Keratinocyte (primary cell): ENCODE measurements at regions not wholly inside any gene's neighbourhood (a gene's known extent, or its start where the extent isn't known, plus 50 kb on each side); places are given as distances from the start of the nearest gene placed in this dataset.

Experiments used
- DNase-seq: peaks from one replicate; pipeline ENCODE4 v3.0.0-alpha.2; 2011; ENCODE audit warnings: low read depth, missing footprints, low spot score
- FAIRE-seq: peaks from 2 replicates; lab custom pipeline; 2011; peaks lifted over from hg19 to GRCh38; lab: Jason Lieb, UNC
- H2AFZ ChIP-seq: 2 replicates; pipeline ENCODE4 v1.6.0; 2012; ENCODE audit warnings: low read length, control low read depth, inconsistent platforms; ENCODE audit not compliant: control insufficient read depth
- H3K27ac ChIP-seq: 2 replicates; pipeline ENCODE4 v1.5.1; 2011; ENCODE audit warnings: low read length; ENCODE audit not compliant: control insufficient read depth, insufficient read depth
- H3K27me3 ChIP-seq: 3 replicates; pipeline ENCODE4 v1.6.0; 2011; ENCODE audit warnings: low read length; ENCODE audit not compliant: control insufficient read depth, insufficient read depth; ENCODE audit errors: extremely low read depth
- H3K36me3 ChIP-seq, 2 experiments: 2 replicates in 1 of 2; 3 replicates in 1 of 2; pipeline ENCODE4 v1.5.1; 2011; ENCODE audit warnings: low read length in 2 of 2, mild to moderate bottlenecking in 1 of 2; ENCODE audit not compliant: control insufficient read depth in 2 of 2, insufficient read depth in 2 of 2; ENCODE audit errors: extremely low read depth in 1 of 2
- H3K4me1 ChIP-seq: 3 replicates; pipeline ENCODE4 v1.5.1; 2011; ENCODE audit warnings: low read length; ENCODE audit not compliant: control insufficient read depth, insufficient read depth; ENCODE audit errors: extremely low read depth
- H3K4me2 ChIP-seq: 3 replicates; pipeline ENCODE4 v1.6.0; 2011; ENCODE audit warnings: low read depth, low read length; ENCODE audit not compliant: control insufficient read depth, insufficient read depth; ENCODE audit errors: extremely low read depth
- H3K4me3 ChIP-seq, 3 experiments: fragments of 200-600 bp in 1 of 3; sonication (generic) in 1 of 3; 2 replicates in 2 of 3; 3 replicates in 1 of 3; pipeline ENCODE4 v1.5.1; 2011 to 2016; ENCODE audit warnings: low read length in 3 of 3, mild to moderate bottlenecking in 3 of 3, control low read depth in 2 of 3, inconsistent platforms in 1 of 3, low read depth in 1 of 3, mixed read lengths in 1 of 3, mixed run types in 1 of 3, moderate library complexity in 1 of 3; ENCODE audit not compliant: control insufficient read depth in 2 of 3, insufficient read depth in 2 of 3; ENCODE audit errors: extremely low read depth in 1 of 3
- H3K79me2 ChIP-seq: 2 replicates; pipeline ENCODE4 v1.6.0; 2012; ENCODE audit warnings: low read length; ENCODE audit not compliant: control insufficient read depth, insufficient read depth
- H3K9ac ChIP-seq: 3 replicates; pipeline ENCODE4 v1.6.0; 2011; ENCODE audit warnings: low read length; ENCODE audit not compliant: control insufficient read depth, insufficient read depth; ENCODE audit errors: extremely low read depth
- H3K9me1 ChIP-seq: 3 replicates; pipeline ENCODE4 v1.6.0; 2011; ENCODE audit warnings: low read length; ENCODE audit not compliant: control insufficient read depth, insufficient read depth; ENCODE audit errors: extremely low read depth
- H3K9me3 ChIP-seq: 2 replicates; pipeline ENCODE4 v1.5.1; 2012; ENCODE audit warnings: low read depth, low read length; ENCODE audit not compliant: control insufficient read depth
- H4K20me1 ChIP-seq: 3 replicates; pipeline ENCODE4 v1.6.0; 2011; ENCODE audit warnings: low read length; ENCODE audit not compliant: control insufficient read depth, insufficient read depth; ENCODE audit errors: extremely low read depth
- EZH2 ChIP-seq: IDR thresholded peaks from one replicate; pipeline ENCODE4 v1.6.1; 2012; ENCODE audit warnings: inconsistent platforms, mild to moderate bottlenecking, low read length, moderate library complexity
- dilution Hi-C: fragments of 300-500 bp; cut with MboI; formaldehyde crosslinking; loops from one replicate; pipeline ENCODE4 v1.7.0; 2020; ENCODE audit warnings: low sequenced_read_pairs; ENCODE audit not compliant: extremely low pct_ligation_motif_present
- TF ChIP-seq, protein P1 (sequence below), 3 experiments: IDR thresholded peaks in 1 of 3; conservative IDR thresholded peaks in 1 of 3; optimal IDR thresholded peaks in 1 of 3; 2 replicates in 2 of 3; 3 replicates in 1 of 3; pipeline versions ENCODE3 to v1.5.1; 2011; ENCODE audit warnings: low read length in 3 of 3, mild to moderate bottlenecking in 3 of 3, moderate library complexity in 2 of 3, control low read depth in 1 of 3, inconsistent platforms in 1 of 3; ENCODE audit not compliant: insufficient read depth in 2 of 3; ENCODE audit errors: extremely low read depth in 1 of 3

GRCh38 chr2:8138525-8138922 is 543.3 kb upstream of the ID2 start:
- H4K20me1 ChIP-seq: no peaks in the 10 kb centered on the region
- H3K27ac ChIP-seq: no peak overlapping the region
- FAIRE-seq (no peak), DNase-seq (no peak)
- TF ChIP-seq, protein P1, sequence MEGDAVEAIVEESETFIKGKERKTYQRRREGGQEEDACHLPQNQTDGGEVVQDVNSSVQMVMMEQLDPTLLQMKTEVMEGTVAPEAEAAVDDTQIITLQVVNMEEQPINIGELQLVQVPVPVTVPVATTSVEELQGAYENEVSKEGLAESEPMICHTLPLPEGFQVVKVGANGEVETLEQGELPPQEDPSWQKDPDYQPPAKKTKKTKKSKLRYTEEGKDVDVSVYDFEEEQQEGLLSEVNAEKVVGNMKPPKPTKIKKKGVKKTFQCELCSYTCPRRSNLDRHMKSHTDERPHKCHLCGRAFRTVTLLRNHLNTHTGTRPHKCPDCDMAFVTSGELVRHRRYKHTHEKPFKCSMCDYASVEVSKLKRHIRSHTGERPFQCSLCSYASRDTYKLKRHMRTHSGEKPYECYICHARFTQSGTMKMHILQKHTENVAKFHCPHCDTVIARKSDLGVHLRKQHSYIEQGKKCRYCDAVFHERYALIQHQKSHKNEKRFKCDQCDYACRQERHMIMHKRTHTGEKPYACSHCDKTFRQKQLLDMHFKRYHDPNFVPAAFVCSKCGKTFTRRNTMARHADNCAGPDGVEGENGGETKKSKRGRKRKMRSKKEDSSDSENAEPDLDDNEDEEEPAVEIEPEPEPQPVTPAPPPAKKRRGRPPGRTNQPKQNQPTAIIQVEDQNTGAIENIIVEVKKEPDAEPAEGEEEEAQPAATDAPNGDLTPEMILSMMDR (optimal IDR thresholded peaks at IDR 0.05 in 1 of 3, IDR thresholded peaks at IDR 0.05 in 1 of 3, conservative IDR thresholded peaks at IDR 0.05 in 1 of 3; ENCODE audit: extremely low read depth in 1 of 3, insufficient read depth in 2 of 3, low read length in 3 of 3): no peak
- TF ChIP-seq EZH2: no peak
- no peaks in the 10 kb centered on the region for H3K4me1 ChIP-seq
- no peak overlapping the region for H3K4me3 ChIP-seq
- H3K27me3 ChIP-seq: peaks cover 9% of the 10 kb centered on the region
- no peaks in the 10 kb centered on the region for H3K36me3 ChIP-seq
- H3K79me2 ChIP-seq: no peaks in the 10 kb centered on the region
- H3K9ac ChIP-seq: no peak overlapping the region
- H3K9me1 ChIP-seq: no peaks in the 10 kb centered on the region
- no peak overlapping the region for H2AFZ ChIP-seq
- H3K4me2 ChIP-seq: no peak overlapping the region
- dilution Hi-C loops: no loop called here
- H3K9me3 ChIP-seq: no peaks in the 10 kb centered on the region

- H3K27ac ChIP-seq: no peak overlapping the region
- TF ChIP-seq EZH2: no peak
- TF ChIP-seq, protein P1 (optimal IDR thresholded peaks at IDR 0.05 in 1 of 3, IDR thresholded peaks at IDR 0.05 in 1 of 3, conservative IDR thresholded peaks at IDR 0.05 in 1 of 3; ENCODE audit: extremely low read depth in 1 of 3, insufficient read depth in 2 of 3, low read length in 3 of 3): no peak
- H3K9me1 ChIP-seq: no peaks in the 10 kb centered on the region
- H3K79me2 ChIP-seq: no peaks in the 10 kb centered on the region
- no peak overlapping the region for H3K4me3 ChIP-seq
- DNase-seq (no peak), FAIRE-seq (no peak)
- no peak overlapping the region for H2AFZ ChIP-seq
- dilution Hi-C loops: no loop called here
- no peaks in the 10 kb centered on the region for H3K4me1 ChIP-seq
- peaks cover 4% of the 10 kb centered on the region for H3K27me3 ChIP-seq
- no peaks in the 10 kb centered on the region for H3K9me3 ChIP-seq
- no peak overlapping the region for H3K4me2 ChIP-seq
- H3K36me3 ChIP-seq: no peaks in the 10 kb centered on the region
- no peaks in the 10 kb centered on the region for H4K20me1 ChIP-seq
- H3K9ac ChIP-seq: no peak overlapping the region
Measured at GRCh38 chr2:8138923-8139667, 542.8 kb upstream of the ID2 start.
